SW480 (cell line): ENCODE measurements at regions not wholly inside any gene's neighbourhood (a gene's known extent, or its start where the extent isn't known, plus 50 kb on each side); places are given as distances from the start of the nearest gene placed in this dataset.

Source experiments
- DNase-seq: peaks from one replicate; pipeline ENCODE4 v3.0.0-alpha.2; 2016; ENCODE audit warnings: low spot score

- no peak for DNase-seq
Measured at GRCh38 chr2:163456953-163457743, 278.7 kb downstream of the FIGN start.

DNA sequence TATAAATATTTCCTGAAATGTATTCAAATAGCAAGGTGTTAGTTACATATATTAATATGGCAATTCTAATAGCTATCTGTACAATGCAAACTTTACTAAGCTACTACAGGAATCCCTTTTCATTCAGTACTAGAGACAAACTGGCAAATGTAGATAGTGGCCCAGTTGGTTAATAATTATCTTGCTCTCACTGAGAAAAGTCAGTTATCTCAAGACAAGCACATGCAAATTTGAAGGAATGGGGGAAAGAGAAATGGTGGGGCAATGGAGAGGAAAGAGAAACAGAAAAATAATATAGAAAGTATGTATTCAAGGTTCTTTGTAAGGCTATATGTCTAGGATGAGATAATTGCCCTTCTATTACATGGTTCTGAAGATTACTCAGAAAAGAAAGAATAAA is 280.0 kb downstream of the FIGN start:
- DNase-seq = no peak

DNA sequence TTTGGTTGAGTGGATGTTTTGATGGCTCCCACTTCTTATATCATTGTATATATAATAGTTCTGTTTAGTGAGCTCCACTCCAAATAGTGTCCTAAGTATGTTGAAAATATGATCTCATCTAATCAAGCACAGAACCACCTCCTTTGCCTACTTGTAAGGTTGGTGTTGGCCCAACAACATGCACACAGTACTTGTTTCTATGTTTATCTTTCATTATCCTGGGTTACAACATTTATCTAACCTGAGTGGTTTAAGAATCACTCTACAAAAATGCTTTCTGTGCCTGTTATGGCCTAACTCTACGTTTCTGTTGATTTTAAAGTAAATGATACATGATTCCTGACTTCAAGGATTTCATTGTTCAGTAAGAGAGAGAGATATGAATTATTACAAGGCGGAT is 281.9 kb downstream of the FIGN start:
- no peak for DNase-seq

DNA sequence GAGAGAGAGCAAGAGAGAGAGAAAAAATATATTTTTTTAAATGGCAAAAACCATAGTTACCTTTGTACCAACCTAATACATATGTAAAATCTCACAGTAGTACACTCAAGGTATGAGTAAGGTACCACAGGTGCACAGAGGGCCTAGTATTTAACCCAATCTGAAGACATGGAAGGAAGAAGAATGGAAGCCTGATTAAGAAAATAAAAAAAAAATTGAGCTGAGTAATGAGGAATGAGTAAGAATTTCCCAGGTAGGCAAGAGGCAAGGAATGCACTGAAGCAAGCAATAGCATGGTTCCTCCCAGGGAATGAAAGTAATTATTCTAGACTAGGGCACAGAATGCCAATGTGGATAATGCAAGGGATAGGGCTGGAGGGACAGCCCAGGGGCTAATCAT is 294.2 kb downstream of the FIGN start:
- DNase-seq = no peak

GRCh38 chr2:163436963-163437362 is 298.8 kb downstream of the FIGN start:
- no peak for DNase-seq

- DNase-seq = no peak
Measured at GRCh38 chr2:163428187-163428586, 307.6 kb downstream of the FIGN start.

GRCh38 chr2:163420604-163421003 is 315.2 kb downstream of the FIGN start:
- no peak for DNase-seq

GRCh38 chr2:163419000-163419830 is 316.6 kb downstream of the FIGN start:
- no peak for DNase-seq

GRCh38 chr2:163417596-163418337 is 318.0 kb downstream of the FIGN start:
- no peak for DNase-seq

- DNase-seq = no peak
Measured at GRCh38 chr2:163414121-163414520, 321.7 kb downstream of the FIGN start.

DNA sequence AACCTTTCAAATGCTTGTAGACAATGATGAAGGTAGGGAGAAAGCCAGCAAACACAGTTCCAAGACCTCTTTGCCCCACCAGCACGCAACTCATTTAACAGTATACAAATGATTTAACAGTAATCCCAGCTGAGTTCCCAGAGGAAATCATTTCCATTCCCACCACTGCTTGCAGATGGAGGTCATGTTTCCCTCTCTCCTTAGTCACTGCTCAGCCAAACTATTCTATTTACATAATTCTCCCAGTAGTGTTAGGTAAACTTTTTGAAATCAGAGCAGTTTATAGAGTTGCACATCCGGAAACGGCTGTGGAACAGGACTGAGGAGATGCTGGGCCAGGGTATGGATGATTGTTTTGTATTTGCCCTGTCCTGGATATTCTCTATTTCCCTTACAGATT is 328.5 kb downstream of the FIGN start:
- DNase-seq = no peak

DNA sequence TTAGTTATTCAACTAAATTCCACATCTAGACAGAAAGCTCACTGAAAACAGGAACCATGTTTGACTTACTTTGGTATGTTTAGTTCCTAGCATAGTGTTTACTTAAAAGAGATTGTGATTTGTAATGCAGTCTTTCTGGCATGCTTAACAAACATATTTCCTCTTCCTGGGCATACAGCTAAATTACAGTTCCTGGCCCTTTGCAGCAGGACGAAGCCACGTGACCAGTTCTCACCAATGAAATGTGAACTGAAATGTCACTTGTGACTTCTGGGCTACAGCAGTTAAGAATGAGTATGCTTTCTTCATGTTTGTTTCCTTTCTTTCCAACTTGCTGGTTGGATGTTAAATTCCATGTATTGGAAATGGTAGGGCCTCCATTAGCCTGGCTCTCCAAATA is 330.5 kb downstream of the FIGN start:
- no peak for DNase-seq

GRCh38 chr2:163401481-163401880 is 334.3 kb downstream of the FIGN start:
- DNase-seq = no peak

DNA sequence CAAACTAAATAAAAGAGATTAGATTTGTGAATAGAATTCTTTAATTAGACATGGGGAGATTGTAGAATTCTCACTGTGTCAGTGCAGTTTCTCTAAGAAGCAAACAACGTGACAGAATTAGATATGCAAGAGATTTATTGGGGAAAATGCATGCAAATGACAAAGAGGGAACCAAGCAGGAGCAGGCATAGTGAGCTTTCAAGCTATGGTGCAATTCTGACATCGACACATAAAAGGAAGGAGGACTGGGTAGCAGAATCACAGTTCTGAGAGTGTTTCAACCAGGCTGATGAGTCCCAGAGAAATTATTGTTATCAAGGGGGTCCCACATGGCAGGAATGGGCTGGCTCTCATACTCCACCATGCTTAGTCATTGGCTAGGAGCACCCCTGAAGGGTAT is 338.4 kb downstream of the FIGN start:
- no peak for DNase-seq

DNA sequence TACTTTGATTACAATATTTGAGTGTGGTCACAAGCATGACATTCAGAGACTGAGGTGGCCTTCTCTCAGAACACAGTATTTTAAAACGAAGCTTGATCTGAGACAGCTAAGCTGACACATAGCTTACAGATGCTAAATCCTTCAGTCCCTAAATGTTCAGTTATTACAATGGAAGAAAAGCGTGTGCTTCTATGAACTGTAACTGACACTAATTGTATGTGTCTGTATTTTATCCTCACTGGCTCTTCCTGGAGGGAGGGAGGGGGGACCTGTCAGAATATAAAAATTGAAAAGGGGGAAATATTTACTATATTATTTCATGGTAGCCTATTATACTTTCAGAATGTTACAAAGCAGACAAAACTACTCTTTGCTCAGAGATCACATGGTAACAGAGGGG is 340.2 kb downstream of the FIGN start:
- no peak for DNase-seq

GRCh38 chr2:163389838-163390237 is 346.0 kb downstream of the FIGN start:
- no peak for DNase-seq

- no peak for DNase-seq
Measured at GRCh38 chr2:163375472-163375871, 360.3 kb downstream of the FIGN start.

DNA sequence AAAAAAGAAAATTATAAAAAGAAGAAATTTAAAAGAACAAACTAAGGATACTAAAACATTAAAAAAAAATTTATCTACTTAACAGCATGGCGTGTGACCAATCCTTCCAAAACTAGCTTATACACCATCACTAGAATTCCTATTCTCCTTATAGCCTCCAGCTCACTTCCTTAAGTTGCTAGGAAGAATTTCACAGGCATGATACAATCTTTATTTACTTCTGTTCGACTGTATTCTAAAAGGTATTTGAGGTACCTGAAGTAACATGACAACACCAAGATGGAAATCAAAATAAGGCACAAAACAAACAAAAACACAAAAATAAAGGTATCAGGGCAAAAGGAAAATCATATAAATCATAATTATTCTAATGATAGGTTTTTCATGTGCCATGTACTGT is 360.7 kb downstream of the FIGN start:
- DNase-seq = no peak

DNA sequence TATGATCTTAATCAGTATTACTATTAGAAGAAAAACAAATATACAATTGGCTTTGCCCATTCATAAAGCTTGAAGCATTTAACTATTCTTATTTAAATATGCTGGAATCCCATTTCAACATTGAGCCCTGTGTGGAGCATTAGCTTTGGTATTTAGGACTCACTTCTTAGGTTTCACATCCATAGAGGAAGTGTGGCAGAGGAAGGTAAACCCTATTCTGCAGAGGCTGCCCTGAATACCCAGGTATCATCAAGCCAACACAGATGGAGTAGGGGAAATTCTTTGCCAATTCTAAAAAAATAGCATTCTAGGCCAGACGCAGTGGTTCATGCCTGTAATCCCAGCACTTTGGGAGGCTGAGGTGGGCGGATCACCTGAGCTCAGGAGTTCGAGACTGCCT is 361.5 kb downstream of the FIGN start:
- DNase-seq = no peak

- DNase-seq = no peak
Measured at GRCh38 chr2:163373496-163373895, 362.3 kb downstream of the FIGN start.

DNA sequence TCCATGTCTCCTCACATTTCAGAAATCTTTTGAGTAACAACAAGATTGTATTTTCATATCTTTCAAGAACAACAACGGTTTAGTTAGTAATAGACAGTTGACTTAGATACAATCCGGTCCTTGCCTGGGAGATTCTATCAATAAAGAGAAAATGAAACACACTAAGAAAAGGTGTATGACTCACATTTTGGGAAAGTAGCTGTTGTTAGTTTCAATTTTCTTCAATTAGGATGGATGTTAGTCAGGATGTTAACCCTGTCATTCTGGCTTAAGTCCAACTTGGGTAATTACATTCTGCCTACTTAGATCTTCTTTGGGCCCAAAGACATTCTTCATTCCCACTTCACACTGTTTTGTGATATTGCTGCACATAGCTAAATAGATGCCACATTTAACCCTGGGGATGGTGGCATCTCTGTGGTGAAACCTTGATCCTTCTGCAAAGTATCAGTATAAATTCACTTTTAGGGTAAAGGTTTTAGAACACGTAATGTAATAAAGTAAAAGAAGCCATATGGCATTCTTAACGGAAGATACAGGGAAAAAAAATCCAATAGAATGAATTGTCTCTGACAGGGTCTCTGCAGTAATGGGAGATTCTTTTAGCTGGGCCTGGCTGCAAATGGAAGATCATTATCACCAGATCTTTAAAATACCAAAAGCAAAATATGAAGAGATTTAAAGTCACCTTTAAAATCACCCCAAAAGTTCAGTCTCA is 365.5 kb downstream of the FIGN start:
- no peak for DNase-seq

DNA sequence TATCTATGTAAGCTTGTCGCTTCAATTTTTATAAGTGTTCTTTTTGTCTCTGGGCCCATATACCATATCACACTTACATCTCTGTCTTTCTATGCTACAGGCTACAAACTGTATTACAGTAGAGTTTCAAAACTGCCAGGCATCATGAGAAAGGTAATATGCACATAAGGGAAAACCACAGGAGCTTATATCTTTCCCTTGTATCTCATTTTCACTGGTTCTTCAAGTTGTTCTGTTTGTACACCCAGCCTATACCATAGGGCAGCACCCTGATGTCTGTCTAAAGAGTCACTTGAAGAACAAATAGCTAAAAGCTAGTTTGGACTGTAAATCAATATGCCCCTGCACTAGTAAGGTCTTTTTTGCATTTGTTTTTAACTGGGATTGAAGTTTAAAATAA is 366.7 kb downstream of the FIGN start:
- DNase-seq = no peak
